ENCODE measurements at regions not wholly inside any gene's neighbourhood (a gene's known extent, or its start where the extent isn't known, plus 50 kb on each side); places are given as distances from the start of the nearest gene placed in this dataset.
A peak's percentile ranks its signal among the peaks of the same experiment; 100 is the strongest.
"Not testable (repeated sequence)": the region's sequence is repeated elsewhere in the genome, so short reads cannot be mapped to it uniquely, and the experiment has no call there.

- not testable (repeated sequence) for DNase-seq
Measured at GRCh38 chr2:89027536-89027935, 336.1 kb downstream of the RPIA start.

GRCh38 chr2:89029257-89029656 lies 337.8 kb downstream of the RPIA start:
- not testable (repeated sequence) for DNase-seq

DNA sequence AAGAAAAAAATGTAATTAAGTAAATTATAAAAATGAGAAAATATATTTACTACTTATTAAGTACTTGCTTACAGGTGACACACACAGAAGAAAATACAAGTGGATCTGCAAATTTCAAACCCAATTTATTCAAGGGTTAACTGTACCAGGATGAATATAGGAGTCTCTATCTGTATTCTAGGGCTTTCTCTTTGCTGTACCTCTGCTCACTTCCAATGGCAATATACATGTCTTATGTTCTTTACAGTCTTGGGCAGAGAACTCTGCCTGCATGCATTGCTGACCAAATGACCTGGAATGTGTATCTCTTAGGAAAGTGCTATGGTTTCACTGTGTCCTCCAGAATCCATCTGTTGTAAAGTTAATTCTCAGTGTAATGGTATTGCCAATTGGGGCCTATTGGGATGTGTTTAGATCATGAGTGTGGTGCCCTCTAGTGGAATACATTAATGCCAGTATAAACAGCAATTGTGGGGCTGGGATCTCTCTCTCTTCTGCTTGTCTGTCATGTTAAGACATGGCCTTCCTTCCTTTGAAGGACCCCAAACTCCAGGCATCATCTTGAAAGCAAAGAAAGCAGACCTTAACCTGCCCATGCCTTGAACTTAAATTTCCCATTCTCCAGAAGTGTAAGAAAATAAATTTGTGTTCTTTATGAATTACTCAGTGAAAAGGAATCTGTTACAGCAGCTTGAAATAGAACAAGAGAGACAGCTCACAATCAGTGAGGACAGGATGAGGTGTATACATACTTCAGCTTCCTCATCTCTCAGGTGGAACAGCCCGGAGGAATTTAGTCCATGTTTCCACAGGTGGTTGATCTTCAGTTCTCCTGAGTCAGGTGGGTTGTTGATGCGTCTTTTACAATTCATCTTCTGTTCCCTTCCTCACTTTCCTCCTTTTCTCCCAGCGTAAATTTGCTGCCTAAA lies 356.9 kb downstream of the RPIA start:
- peak; percentile 29 for DNase-seq

DNA sequence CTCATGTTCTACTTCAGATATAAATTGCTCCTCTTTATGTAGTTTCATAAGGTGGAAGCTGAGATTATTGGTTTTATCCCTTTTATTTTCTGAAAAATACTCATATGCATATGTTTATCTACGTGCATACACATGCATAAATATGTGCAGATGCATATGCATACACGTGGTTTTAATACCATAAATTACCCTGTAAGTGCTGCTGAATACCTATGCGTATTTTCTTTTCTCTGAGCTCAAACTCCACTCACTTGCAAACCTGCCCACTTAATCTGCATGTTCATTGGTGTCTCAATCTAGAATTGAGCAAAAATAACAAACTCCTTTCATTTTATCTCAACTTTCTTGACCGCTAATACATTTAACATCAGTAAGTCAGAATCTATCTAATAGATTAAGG lies 367.1 kb downstream of the RPIA start:
- not testable (repeated sequence) for DNase-seq

DNA sequence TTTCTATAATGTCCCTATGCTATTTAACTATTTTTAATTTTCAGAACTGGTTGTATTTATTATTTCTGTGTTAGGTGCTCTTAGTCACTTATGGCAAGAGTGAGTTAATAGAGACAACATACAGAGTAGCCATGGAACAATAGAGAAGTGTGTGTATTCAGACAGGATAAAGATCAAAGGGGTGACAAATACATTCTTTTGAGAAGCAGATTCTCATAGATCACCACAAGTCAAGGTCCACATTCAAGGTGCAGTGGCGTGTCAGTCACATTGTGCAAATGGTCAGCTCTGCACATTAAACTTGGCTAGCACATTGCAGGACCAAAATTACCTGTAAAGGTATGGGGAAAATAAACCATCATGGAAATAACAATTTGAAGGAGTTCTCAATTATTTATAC lies 369.7 kb downstream of the RPIA start:
- DNase-seq: not testable (repeated sequence)

- not testable (repeated sequence) for DNase-seq
Measured at GRCh38 chr2:89076771-89077170, 385.3 kb downstream of the RPIA start.

DNA sequence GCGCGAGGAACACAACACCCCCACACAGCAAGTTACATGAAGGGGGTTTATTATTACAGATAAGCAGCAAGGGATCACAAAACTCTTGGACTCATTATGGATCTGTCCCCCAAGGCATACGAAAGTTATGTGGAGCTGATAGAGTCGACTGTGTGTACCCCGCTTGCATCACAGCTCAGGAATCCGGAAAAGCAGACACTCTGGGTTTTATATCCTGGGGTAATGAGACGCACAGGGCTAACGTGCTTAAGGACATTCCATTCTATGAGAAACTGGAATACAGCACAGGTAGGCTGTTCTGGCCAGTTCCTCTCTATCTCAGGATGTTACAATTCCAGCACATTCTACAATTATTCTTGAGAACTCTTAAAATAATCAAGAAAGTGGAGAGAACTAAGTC lies 401.4 kb downstream of the RPIA start:
- DNase-seq: not testable (repeated sequence)

DNA sequence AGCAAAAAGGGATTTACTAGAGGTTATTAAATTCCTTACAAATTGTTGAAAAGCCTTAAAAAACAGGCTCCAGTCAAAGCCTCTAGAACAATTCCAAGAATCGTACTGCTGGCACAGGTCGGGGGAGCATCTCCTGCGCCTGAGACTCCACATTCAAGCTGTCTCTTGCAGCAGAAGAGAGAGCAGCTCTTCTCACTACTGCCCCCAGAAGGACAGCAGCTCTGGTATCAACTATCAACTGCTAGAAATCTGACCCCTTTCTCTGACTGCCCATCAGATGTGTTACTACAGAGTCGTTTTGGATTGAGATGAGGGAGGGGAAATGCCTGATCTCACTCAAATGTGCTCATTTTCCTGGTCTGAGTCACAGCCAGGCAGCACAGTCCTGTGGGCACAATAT lies 403.6 kb downstream of the RPIA start:
- not testable (repeated sequence) for DNase-seq

DNA sequence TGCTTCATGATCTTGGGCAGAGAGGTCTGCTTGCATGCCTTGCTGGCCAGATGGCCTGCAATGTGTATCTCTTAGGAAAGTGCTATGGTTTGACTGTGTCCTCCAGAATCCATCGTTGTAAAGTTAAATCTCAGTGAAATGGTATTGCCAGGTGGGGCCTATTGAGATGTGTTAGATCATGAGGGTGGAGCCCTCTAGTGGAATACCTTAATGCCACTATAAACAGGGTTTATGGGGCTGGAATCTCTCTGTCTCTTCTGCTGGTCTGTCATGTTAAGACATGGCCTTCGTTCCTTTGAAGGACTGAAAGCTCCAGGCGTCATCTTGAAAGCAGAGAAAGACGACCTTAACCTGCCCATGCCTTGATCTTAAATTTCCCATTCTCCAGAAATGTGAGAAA lies 411.1 kb downstream of the RPIA start:
- not testable (repeated sequence) for DNase-seq

- not testable (repeated sequence) for DNase-seq
Measured at GRCh38 chr2:89106369-89107019, 415.0 kb downstream of the RPIA start.

DNA sequence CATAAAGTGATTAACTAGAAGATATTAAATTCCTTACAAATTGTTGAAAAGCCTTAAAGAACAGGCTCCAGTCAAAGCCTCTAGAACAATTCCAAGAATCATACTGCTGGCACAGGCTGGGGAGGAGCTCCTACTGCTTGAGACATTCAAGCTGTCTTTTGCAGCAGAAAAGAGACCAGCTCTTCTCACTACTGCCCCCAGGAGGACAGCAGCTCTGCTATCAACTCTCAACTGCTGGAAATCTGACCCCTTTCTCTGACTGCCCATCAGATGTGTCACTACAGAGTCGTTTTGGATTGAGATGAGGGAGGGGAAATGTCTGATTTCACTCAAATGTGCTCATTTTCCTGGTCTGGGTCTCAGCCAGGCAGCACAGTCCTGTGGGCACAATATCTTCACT lies 421.0 kb downstream of the RPIA start:
- DNase-seq: not testable (repeated sequence)

DNA sequence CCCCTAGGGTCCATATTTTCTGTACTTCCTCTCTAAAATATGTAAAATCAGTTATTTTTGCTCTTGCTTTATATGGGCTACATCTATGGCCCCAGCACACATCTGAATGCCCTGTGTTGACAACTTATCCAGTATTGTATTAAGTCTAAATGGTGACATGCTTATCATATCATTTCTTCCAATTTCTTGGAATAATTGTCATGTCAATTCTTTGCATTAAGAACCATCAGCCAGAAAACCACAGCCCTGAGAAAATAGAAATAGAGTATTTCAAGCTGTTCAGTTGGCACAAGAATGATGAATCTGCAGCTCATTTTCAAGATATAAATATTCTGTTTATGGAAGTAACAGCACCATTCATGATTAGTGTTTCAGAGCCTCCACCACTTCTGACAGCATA lies 421.8 kb downstream of the RPIA start:
- not testable (repeated sequence) for DNase-seq

- DNase-seq: not testable (repeated sequence)
Measured at GRCh38 chr2:89129440-89129839, 438.0 kb downstream of the RPIA start.

DNA sequence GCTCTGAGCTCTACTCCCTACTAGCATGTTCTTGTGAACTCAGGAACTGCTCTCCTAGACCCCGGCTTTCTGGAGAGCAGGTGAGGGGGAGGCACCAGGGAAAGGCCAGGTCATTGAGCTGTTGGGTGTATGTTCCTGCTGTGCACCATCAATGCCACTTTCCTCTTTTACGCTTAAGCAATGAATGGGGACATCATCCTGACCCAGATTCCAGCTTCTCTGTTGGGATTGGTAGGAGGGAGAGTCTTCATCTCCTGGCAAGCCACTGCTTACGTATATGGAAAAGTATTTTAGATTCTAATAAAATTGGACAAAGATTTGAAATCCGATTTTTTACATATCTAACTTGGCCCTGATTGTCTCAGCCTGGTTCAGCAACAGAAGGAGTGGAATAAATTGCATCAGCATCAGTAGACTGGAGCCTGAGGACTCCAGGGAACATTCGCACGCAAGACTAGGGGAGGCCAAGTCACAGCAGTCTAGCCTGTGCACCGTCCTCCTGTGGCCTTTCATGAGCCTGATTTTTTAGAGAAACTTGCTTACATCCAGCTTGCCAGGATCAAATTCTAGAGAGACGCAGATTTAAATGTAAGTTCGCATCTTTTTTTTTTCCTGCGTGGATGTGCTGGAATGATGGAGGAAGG lies 439.3 kb downstream of the RPIA start:
- DNase-seq: not testable (repeated sequence)

GRCh38 chr2:89142959-89143358 lies 451.5 kb downstream of the RPIA start:
- DNase-seq: not testable (repeated sequence)

- not testable (repeated sequence) for DNase-seq
Measured at GRCh38 chr2:89145342-89145741, 453.9 kb downstream of the RPIA start.

- DNase-seq: not testable (repeated sequence)
Measured at GRCh38 chr2:89148256-89148655, 456.8 kb downstream of the RPIA start.

DNA sequence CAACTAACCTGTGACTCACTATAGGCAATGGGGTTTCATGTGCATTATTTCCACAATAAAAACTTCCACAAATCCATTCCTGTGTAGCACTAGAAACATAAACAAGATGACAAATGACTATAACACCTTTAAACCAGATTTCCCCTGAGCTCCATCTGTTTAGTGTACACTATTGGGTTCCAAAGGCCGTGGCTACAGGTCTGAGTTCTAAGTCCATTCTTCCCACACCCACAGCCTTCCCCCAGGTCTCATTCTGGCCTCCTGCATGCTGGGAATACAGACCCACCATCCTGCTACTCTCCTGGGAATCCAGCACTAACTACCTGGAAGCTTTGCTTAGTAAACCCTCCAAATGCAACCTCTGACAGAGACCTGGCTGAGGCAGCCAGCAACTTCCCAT lies 460.2 kb downstream of the RPIA start:
- DNase-seq: not testable (repeated sequence)

DNA sequence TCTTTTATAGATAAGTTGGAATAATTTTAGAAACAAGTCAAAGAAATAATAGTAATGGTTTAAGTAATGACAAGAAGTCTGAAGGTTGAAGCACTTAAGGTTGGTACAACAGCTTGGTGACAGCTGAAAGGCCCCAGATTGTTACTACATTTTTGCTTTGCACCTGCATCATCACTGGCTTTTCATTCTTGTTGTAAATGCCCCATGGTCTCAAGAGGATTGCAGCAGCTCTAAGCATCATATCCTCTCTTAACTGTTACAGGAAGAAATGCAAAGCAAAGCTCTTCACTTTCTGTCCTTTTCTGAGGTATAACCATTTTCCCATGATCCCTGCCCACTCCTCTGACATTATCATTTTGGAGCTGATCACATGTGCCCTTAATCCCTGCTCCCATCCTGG lies 461.0 kb downstream of the RPIA start:
- not testable (repeated sequence) for DNase-seq

GRCh38 chr2:89153210-89153609 lies 461.7 kb downstream of the RPIA start:
- not testable (repeated sequence) for DNase-seq

GRCh38 chr2:89154247-89154682 lies 462.8 kb downstream of the RPIA start:
- not testable (repeated sequence) for DNase-seq

DNA sequence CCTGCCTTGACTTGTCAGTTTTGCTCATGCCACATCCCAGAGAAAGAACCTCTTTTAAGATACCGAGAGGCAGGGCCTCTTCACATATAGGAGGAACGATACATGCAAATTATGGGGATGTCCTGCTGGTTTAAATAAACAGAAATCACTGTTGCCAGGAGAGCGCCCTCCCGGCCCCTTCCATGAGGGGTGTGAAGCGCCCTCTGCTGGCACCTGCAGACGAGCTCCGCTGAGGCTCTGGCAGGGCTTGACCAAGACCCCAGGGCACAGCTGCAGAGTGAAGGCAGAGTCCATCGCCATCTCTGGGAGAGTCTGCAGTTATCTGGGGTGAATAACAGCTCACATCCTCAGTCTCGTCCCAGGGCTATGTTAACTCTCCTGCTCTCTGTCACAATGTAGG lies 468.8 kb downstream of the RPIA start:
- not testable (repeated sequence) for DNase-seq

DNA sequence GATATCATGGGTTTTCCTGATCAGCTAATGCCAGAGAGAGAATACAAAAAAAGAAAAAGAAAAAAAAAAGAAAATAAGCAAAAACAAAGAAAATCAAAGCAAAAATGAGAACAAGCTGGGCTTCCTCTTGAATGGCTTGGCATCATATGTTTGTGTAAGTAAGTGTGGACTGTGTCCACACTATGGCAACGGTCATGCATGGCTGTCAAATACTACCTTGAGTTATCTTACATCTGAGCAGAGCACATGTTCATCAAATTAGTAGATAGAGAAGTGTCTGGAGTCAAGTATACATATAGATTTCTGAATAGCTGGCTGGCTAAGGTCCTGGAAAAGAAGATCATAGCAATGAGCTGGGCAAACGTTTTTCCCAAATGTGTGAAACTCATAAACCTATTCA lies 470.2 kb downstream of the RPIA start:
- DNase-seq: not testable (repeated sequence)

All from NCI-H2171 treated with DMSO at 0.1 percent for 48 hours (cell line).